Esophagus (tissue), 2 donors: ENCODE measurements at regions not wholly inside any gene's neighbourhood (a gene's known extent, or its start where the extent isn't known, plus 50 kb on each side); places are given as distances from the start of the nearest gene placed in this dataset.

Experiments
- H3K27ac ChIP-seq, 2 donors: one replicate each; pipeline ENCODE4 v1.5.1; 2013; ENCODE audit warnings: low read depth in 2 of 2, mild to moderate bottlenecking in 2 of 2, inconsistent platforms in 1 of 2, low read length in 1 of 2, moderate library complexity in 1 of 2
- H3K27me3 ChIP-seq, 2 donors: one replicate each; pipeline ENCODE4 v1.6.1; 2013; ENCODE audit warnings: low read length in 2 of 2, control low read depth in 1 of 2, mild to moderate bottlenecking in 1 of 2; ENCODE audit not compliant: insufficient read depth in 2 of 2, control insufficient read depth in 1 of 2
- H3K36me3 ChIP-seq, 2 donors: one replicate each; pipeline ENCODE4 v1.6.1; 2013; ENCODE audit warnings: low read length in 1 of 2; ENCODE audit not compliant: control insufficient read depth in 2 of 2, insufficient read depth in 2 of 2
- H3K4me1 ChIP-seq, 2 donors: one replicate each; pipeline ENCODE4 v1.6.1; 2013; ENCODE audit warnings: low read length in 1 of 2; ENCODE audit not compliant: control insufficient read depth in 2 of 2, insufficient read depth in 2 of 2
- H3K4me3 ChIP-seq, 2 donors: one replicate each; pipeline ENCODE4 v1.5.1; 2013; ENCODE audit warnings: low read length in 2 of 2, mild to moderate bottlenecking in 2 of 2, low read depth in 1 of 2, moderate library complexity in 1 of 2
- H3K9me3 ChIP-seq, 2 donors: one replicate each; pipeline ENCODE4 v1.6.1; 2013; ENCODE audit warnings: mild to moderate bottlenecking in 2 of 2, low read depth in 1 of 2, low read length in 1 of 2, moderate library complexity in 1 of 2; ENCODE audit not compliant: control insufficient read depth in 2 of 2, insufficient read depth in 1 of 2
- WGBS, 2 donors: extraction: QIAGEN DNeasy Blood & Tissue Kit; methylation state at CpG; one replicate each; pipeline ENCODE4 v1.1.7; 2013; 5-methylcytosine and 5-hydroxymethylcytosine counted together
- donor health status: healthy with polysubstance abuse.
- donor health status: Bipolar disorder and iron deficiency.

- Histone ChIP-seq H3K36me3 (no peaks in the 10 kb centered on the region), H3K4me3 (no peak overlapping the region), H3K27me3 (no peaks in the 10 kb centered on the region), H3K27ac (no peak overlapping the region), H3K9me3 (no peaks in the 10 kb centered on the region), H3K4me1 (no peaks in the 10 kb centered on the region)
- 89 to 93% methylated on average over 9 of the region's 9 CpGs for WGBS, 2 donors
These were observed 337.5 kb upstream of the NT5C1B start for GRCh38 chr2:18926631-18927524.

GRCh38 chr2:18925296-18925695 is 335.9 kb upstream of the NT5C1B start:
- Histone ChIP-seq H3K4me1 (no peaks in the 10 kb centered on the region), H3K4me3 (no peak overlapping the region), H3K27me3 (no peaks in the 10 kb centered on the region), H3K9me3 (no peaks in the 10 kb centered on the region), H3K36me3 (no peaks in the 10 kb centered on the region), H3K27ac (no peak overlapping the region)
- WGBS, 2 donors, result 35 to 55% methylated on average over 2 of the region's 2 CpGs

GRCh38 chr2:18924886-18925285 is 335.5 kb upstream of the NT5C1B start:
- no peak overlapping the region for H3K27ac ChIP-seq
- H3K4me3 ChIP-seq, result no peak overlapping the region
- no peaks in the 10 kb centered on the region for H3K4me1 ChIP-seq
- H3K27me3 ChIP-seq, result no peaks in the 10 kb centered on the region
- no peaks in the 10 kb centered on the region for H3K9me3 ChIP-seq
- H3K36me3 ChIP-seq, result no peaks in the 10 kb centered on the region
- WGBS, 2 donors, result 28 to 42% methylated on average over 1 of the region's 1 CpG

GRCh38 chr2:18924386-18924785 is 335.0 kb upstream of the NT5C1B start:
- H3K4me3 ChIP-seq, result no peak overlapping the region
- H3K9me3 ChIP-seq, result no peaks in the 10 kb centered on the region
- 53 to 69% methylated on average over 4 of the region's 4 CpGs for WGBS, 2 donors
- no peaks in the 10 kb centered on the region for H3K4me1 ChIP-seq
- H3K36me3 ChIP-seq, result no peaks in the 10 kb centered on the region
- no peak overlapping the region for H3K27ac ChIP-seq
- no peaks in the 10 kb centered on the region for H3K27me3 ChIP-seq

- WGBS, 2 donors, result 96 to 98% methylated on average over 1 of the region's 1 CpG
- Histone ChIP-seq H3K36me3 (no peaks in the 10 kb centered on the region), H3K4me3 (no peak overlapping the region), H3K27ac (no peak overlapping the region), H3K27me3 (no peaks in the 10 kb centered on the region), H3K9me3 (no peaks in the 10 kb centered on the region), H3K4me1 (no peaks in the 10 kb centered on the region)
These were observed 332.9 kb upstream of the NT5C1B start for GRCh38 chr2:18922276-18922675.

- 0 to 39% methylated on average over 1 of the region's 1 CpG for WGBS, 2 donors
- no peak overlapping the region for H3K4me3 ChIP-seq
- H3K27me3 ChIP-seq, result no peaks in the 10 kb centered on the region
- H3K27ac ChIP-seq, result no peak overlapping the region
- H3K4me1 ChIP-seq, result no peaks in the 10 kb centered on the region
- H3K9me3 ChIP-seq, result no peaks in the 10 kb centered on the region
- H3K36me3 ChIP-seq, result no peaks in the 10 kb centered on the region
These were observed 328.9 kb upstream of the NT5C1B start for GRCh38 chr2:18918280-18918679.

GRCh38 chr2:18915227-18915626 is 325.9 kb upstream of the NT5C1B start:
- Histone ChIP-seq H3K4me3 (no peak overlapping the region), H3K4me1 (peaks cover 0 to 4% of the 10 kb centered on the region in 2 donors), H3K9me3 (no peaks in the 10 kb centered on the region), H3K27me3 (no peaks in the 10 kb centered on the region), H3K36me3 (no peaks in the 10 kb centered on the region), H3K27ac (no peak overlapping the region)
- WGBS, 2 donors, result 33 to 57% methylated on average over 1 of the region's 1 CpG

- WGBS, 2 donors, result 95 to 96% methylated on average over 3 of the region's 3 CpGs
- Histone ChIP-seq H3K27ac (no peak overlapping the region), H3K4me1 (peaks cover 0 to 4% of the 10 kb centered on the region in 2 donors), H3K27me3 (no peaks in the 10 kb centered on the region), H3K36me3 (no peaks in the 10 kb centered on the region), H3K4me3 (no peak overlapping the region), H3K9me3 (no peaks in the 10 kb centered on the region)
These were observed 324.1 kb upstream of the NT5C1B start for GRCh38 chr2:18913512-18913911.

- Histone ChIP-seq H3K4me3 (no peak overlapping the region), H3K27me3 (no peaks in the 10 kb centered on the region), H3K36me3 (no peaks in the 10 kb centered on the region), H3K27ac (no peak overlapping the region), H3K4me1 (peaks cover 0 to 4% of the 10 kb centered on the region in 2 donors), H3K9me3 (no peaks in the 10 kb centered on the region)
- 67 to 73% methylated on average over 8 of the region's 8 CpGs for WGBS, 2 donors
These were observed 323.0 kb upstream of the NT5C1B start for GRCh38 chr2:18912225-18912888.
